Epithelial cell of proximal tubule (primary cell): ENCODE measurements at regions not wholly inside any gene's neighbourhood (a gene's known extent, or its start where the extent isn't known, plus 50 kb on each side); places are given as distances from the start of the nearest gene placed in this dataset.

Source experiments
- DNase-seq: peaks from one replicate; pipeline ENCODE4 v3.0.0-alpha.2; 2011; ENCODE audit warnings: low read depth
- H3K4me3 ChIP-seq: 2 replicates; pipeline ENCODE4 v1.5.1; 2011; ENCODE audit warnings: low read depth, mild to moderate bottlenecking, low read length
- CTCF ChIP-seq: conservative IDR thresholded peaks from 2 replicates; pipeline ENCODE4 v1.5.1; 2012; ENCODE audit warnings: low read depth, mild to moderate bottlenecking, low read length

DNA sequence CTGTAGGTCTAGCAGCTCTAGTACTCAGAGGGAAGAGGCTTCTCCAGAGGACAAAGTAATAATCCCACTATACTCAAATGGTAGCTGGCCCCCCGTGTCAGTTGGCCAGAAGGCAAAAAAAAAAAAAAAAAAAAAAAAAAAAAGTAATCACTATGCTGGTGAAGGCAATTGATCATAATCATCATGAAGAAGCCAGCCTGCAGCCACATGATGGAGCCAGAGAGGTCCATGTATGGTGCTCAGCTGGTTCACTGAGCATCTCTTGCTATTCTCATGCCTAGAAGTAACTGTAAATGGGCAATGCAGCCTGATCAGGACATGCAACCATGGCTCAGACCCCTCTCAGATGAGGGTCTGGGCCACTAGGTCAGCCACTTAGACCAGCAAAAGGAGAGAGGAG is 378.8 kb downstream of the MED13L start:
- TF ChIP-seq CTCF: peak; percentile 16
- no peak for DNase-seq
- H3K4me3 ChIP-seq: no peak overlapping the region

- no peak for DNase-seq
- H3K4me3 ChIP-seq: no peak overlapping the region
- TF ChIP-seq CTCF: no peak
Measured at GRCh38 chr12:115897729-115898128, 379.8 kb downstream of the MED13L start.

GRCh38 chr12:115895247-115895646 is 382.2 kb downstream of the MED13L start:
- no peak overlapping the region for H3K4me3 ChIP-seq
- no peak for DNase-seq
- TF ChIP-seq CTCF: peak; percentile 41

GRCh38 chr12:115891556-115892164 is 385.8 kb downstream of the MED13L start:
- TF ChIP-seq CTCF: no peak
- no peak for DNase-seq
- no peak overlapping the region for H3K4me3 ChIP-seq

- no peak overlapping the region for H3K4me3 ChIP-seq
- DNase-seq: no peak
- no peak for TF ChIP-seq CTCF
Measured at GRCh38 chr12:115886666-115887065, 390.8 kb downstream of the MED13L start.

DNA sequence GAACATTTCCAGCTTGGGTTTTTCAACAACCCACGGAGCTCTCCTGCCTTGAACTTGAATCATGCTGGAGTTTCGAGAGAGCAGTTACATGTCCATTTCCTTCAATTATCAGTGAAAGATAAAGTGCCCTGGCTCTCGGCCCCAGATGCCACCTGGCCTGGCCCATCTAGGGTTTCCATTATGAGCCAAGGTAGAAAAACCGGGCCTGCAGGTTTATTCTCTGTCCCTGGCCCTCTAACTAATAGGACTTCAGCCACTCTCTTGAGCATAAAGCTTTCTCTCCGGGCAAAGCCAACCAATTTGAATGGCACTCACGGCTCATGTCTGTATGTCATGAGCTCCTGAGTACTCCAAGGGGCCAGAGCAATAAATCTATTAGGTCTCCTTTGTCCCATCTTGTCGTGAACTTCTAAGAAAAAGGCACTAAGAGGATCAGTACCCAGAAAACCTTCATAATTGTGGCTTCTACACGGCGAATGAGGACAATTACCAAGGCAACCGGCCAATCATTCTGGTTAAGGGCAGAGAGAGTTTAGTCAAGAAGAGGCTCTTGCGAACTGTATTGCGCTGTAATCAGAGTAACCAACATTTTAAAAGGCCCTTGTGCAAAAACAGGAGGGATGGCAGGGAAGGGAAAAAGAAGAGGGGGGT is 392.3 kb downstream of the MED13L start:
- no peak for DNase-seq
- H3K4me3 ChIP-seq: no peak overlapping the region
- no peak for TF ChIP-seq CTCF

- DNase-seq: no peak
- no peak overlapping the region for H3K4me3 ChIP-seq
- no peak for TF ChIP-seq CTCF
Measured at GRCh38 chr12:115882936-115883335, 394.6 kb downstream of the MED13L start.
